ENCODE measurements at regions not wholly inside any gene's neighbourhood (a gene's known extent, or its start where the extent isn't known, plus 50 kb on each side); places are given as distances from the start of the nearest gene placed in this dataset.

- intact Hi-C loops (cut with DNase I): no loop called here
- H3K27me3 ChIP-seq (ENCODE audit: low read depth): no peaks in the 10 kb centered on the region
- ATAC-seq: no peak
- no peak overlapping the region for H3K4me3 ChIP-seq
- no peaks in the 10 kb centered on the region for H3K4me1 ChIP-seq
- H3K9me3 ChIP-seq: no peaks in the 10 kb centered on the region
- H3K27ac ChIP-seq: no peak overlapping the region
- no peaks in the 10 kb centered on the region for H3K36me3 ChIP-seq
- TF ChIP-seq CTCF (IDR thresholded peaks at IDR 0.05): no peak
- no peak for DNase-seq
These were observed 67.5 kb upstream of the ATP8A1 start for GRCh38 chr4:42724451-42724850.

GRCh38 chr4:42720533-42720932 lies 63.6 kb upstream of the ATP8A1 start:
- Histone ChIP-seq H3K9me3 (no peaks in the 10 kb centered on the region), H3K27me3 (ENCODE audit: low read depth) (no peaks in the 10 kb centered on the region), H3K4me1 (no peaks in the 10 kb centered on the region), H3K36me3 (no peaks in the 10 kb centered on the region), H3K27ac (no peak overlapping the region), H3K4me3 (no peak overlapping the region)
- no peak for DNase-seq
- intact Hi-C loops (cut with DNase I): no loop called here
- TF ChIP-seq CTCF (IDR thresholded peaks at IDR 0.05): no peak
- ATAC-seq: no peak

GRCh38 chr4:42719257-42719656 lies 62.4 kb upstream of the ATP8A1 start:
- Histone ChIP-seq H3K9me3 (no peaks in the 10 kb centered on the region), H3K27ac (no peak overlapping the region), H3K4me3 (no peak overlapping the region), H3K27me3 (ENCODE audit: low read depth) (no peaks in the 10 kb centered on the region), H3K36me3 (no peaks in the 10 kb centered on the region), H3K4me1 (no peaks in the 10 kb centered on the region)
- DNase-seq: no peak
- TF ChIP-seq CTCF (IDR thresholded peaks at IDR 0.05): no peak
- intact Hi-C loops (cut with DNase I): no loop called here
- no peak for ATAC-seq

- H3K9me3 ChIP-seq: no peaks in the 10 kb centered on the region
- H3K27ac ChIP-seq: no peak overlapping the region
- no peaks in the 10 kb centered on the region for H3K4me1 ChIP-seq
- no peaks in the 10 kb centered on the region for H3K27me3 ChIP-seq (ENCODE audit: low read depth)
- no peaks in the 10 kb centered on the region for H3K36me3 ChIP-seq
- ATAC-seq (peak in 1 of 2 donors; percentile 5), DNase-seq (no peak)
- H3K4me3 ChIP-seq: no peak overlapping the region
- intact Hi-C loops (cut with DNase I): no loop called here
- TF ChIP-seq CTCF (IDR thresholded peaks at IDR 0.05): no peak
These were observed 61.4 kb upstream of the ATP8A1 start for GRCh38 chr4:42718336-42718735.

GRCh38 chr4:42716996-42717395 lies 60.1 kb upstream of the ATP8A1 start:
- H3K4me1 ChIP-seq: no peaks in the 10 kb centered on the region
- no peak overlapping the region for H3K27ac ChIP-seq
- DNase-seq: no peak
- no peaks in the 10 kb centered on the region for H3K9me3 ChIP-seq
- H3K27me3 ChIP-seq (ENCODE audit: low read depth): no peaks in the 10 kb centered on the region
- H3K4me3 ChIP-seq: no peak overlapping the region
- ATAC-seq: no peak
- H3K36me3 ChIP-seq: no peaks in the 10 kb centered on the region
- intact Hi-C loops (cut with DNase I): no loop called here
- TF ChIP-seq CTCF (IDR thresholded peaks at IDR 0.05): no peak
